GM21528 (cell line): ENCODE measurements at regions not wholly inside any gene's neighbourhood (a gene's known extent, or its start where the extent isn't known, plus 50 kb on each side); places are given as distances from the start of the nearest gene placed in this dataset.

ENCODE experiments used
- ATAC-seq: cut with Tn5 transposase; IDR thresholded peaks from one replicate; pipeline ENCODE4 v1.9.1; 2021; ENCODE audit warnings: mild to moderate bottlenecking, moderate library complexity; ENCODE audit not compliant: unreplicated experiment, low FRiP score

GRCh38 chr6:144594585-144594984 is 309.4 kb downstream of the UTRN start:
- no peak for ATAC-seq

- ATAC-seq, result no peak
Measured at GRCh38 chr6:144595266-144595665, 310.1 kb downstream of the UTRN start.

- no peak for ATAC-seq
Measured at GRCh38 chr6:144597511-144597910, 312.4 kb downstream of the UTRN start.

- ATAC-seq, result no peak
Measured at GRCh38 chr6:144599615-144600014, 314.5 kb downstream of the UTRN start.

- ATAC-seq, result no peak
Measured at GRCh38 chr6:144601221-144601620, 316.1 kb downstream of the UTRN start.

GRCh38 chr6:144602523-144603180 is 317.5 kb downstream of the UTRN start:
- no peak for ATAC-seq

GRCh38 chr6:144606083-144606482 is 320.9 kb downstream of the UTRN start:
- ATAC-seq, result no peak

GRCh38 chr6:144607998-144608735 is 323.0 kb downstream of the UTRN start:
- ATAC-seq, result no peak

GRCh38 chr6:144612811-144613210 is 327.7 kb downstream of the UTRN start:
- ATAC-seq, result no peak

GRCh38 chr6:144613859-144614258 is 328.7 kb downstream of the UTRN start:
- no peak for ATAC-seq

GRCh38 chr6:144615870-144616269 is 330.7 kb downstream of the UTRN start:
- ATAC-seq, result no peak

GRCh38 chr6:144617191-144617590 is 332.1 kb downstream of the UTRN start:
- ATAC-seq, result no peak

GRCh38 chr6:144617708-144618107 is 332.6 kb downstream of the UTRN start:
- ATAC-seq, result no peak

- no peak for ATAC-seq
Measured at GRCh38 chr6:144619966-144620365, 334.8 kb downstream of the UTRN start.

GRCh38 chr6:144621332-144621731 is 336.2 kb downstream of the UTRN start:
- ATAC-seq, result no peak

- no peak for ATAC-seq
Measured at GRCh38 chr6:144624246-144624645, 339.1 kb downstream of the UTRN start.

- no peak for ATAC-seq
Measured at GRCh38 chr6:144624716-144625115, 339.6 kb downstream of the UTRN start.

GRCh38 chr6:144630857-144631256 is 345.7 kb downstream of the UTRN start:
- no peak for ATAC-seq

GRCh38 chr6:144632266-144632665 is 347.1 kb downstream of the UTRN start:
- ATAC-seq, result no peak

GRCh38 chr6:144633886-144634285 is 348.8 kb downstream of the UTRN start:
- ATAC-seq, result no peak

- ATAC-seq, result no peak
Measured at GRCh38 chr6:144634371-144634770, 349.2 kb downstream of the UTRN start.

- no peak for ATAC-seq
Measured at GRCh38 chr6:144635051-144635450, 349.9 kb downstream of the UTRN start.
